Endothelial cell (in vitro differentiated cells): ENCODE measurements at regions not wholly inside any gene's neighbourhood (a gene's known extent, or its start where the extent isn't known, plus 50 kb on each side); places are given as distances from the start of the nearest gene placed in this dataset.

ENCODE experiments used
- DNase-seq: peaks from one replicate; pipeline ENCODE4 v3.0.0; 2021; ENCODE audit warnings: low spot score
- H3K27ac Mint-ChIP-seq: one replicate; pipeline ENCODE4 v1.8.0; 2021; ENCODE audit warnings: mixed read lengths, inconsistent platforms; ENCODE audit not compliant: unreplicated experiment
- H3K27me3 Mint-ChIP-seq: one replicate; pipeline ENCODE4 v1.8.0; 2021; ENCODE audit warnings: mild to moderate bottlenecking, moderate library complexity, mixed read lengths, inconsistent platforms; ENCODE audit not compliant: unreplicated experiment
- H3K36me3 Mint-ChIP-seq: one replicate; pipeline ENCODE4 v1.8.0; 2021; ENCODE audit warnings: mild to moderate bottlenecking, low read depth, mixed read lengths, inconsistent platforms; ENCODE audit not compliant: unreplicated experiment
- H3K4me1 Mint-ChIP-seq: one replicate; pipeline ENCODE4 v1.8.0; 2021; ENCODE audit warnings: mild to moderate bottlenecking, mixed read lengths, inconsistent platforms; ENCODE audit not compliant: unreplicated experiment
- H3K4me3 Mint-ChIP-seq: one replicate; pipeline ENCODE4 v1.8.0; 2021; ENCODE audit warnings: mild to moderate bottlenecking, mixed read lengths, inconsistent platforms; ENCODE audit not compliant: unreplicated experiment
- H3K9me3 Mint-ChIP-seq: one replicate; pipeline ENCODE4 v1.8.0; 2021; ENCODE audit warnings: mixed read lengths, inconsistent platforms; ENCODE audit not compliant: unreplicated experiment
- CTCF ChIP-seq: fragments of 200-600 bp; sonication (generic); IDR thresholded peaks from one replicate; pipeline ENCODE4 v1.5.0; 2021; ENCODE audit warnings: antibody characterized with exemption; ENCODE audit not compliant: unreplicated experiment

DNA sequence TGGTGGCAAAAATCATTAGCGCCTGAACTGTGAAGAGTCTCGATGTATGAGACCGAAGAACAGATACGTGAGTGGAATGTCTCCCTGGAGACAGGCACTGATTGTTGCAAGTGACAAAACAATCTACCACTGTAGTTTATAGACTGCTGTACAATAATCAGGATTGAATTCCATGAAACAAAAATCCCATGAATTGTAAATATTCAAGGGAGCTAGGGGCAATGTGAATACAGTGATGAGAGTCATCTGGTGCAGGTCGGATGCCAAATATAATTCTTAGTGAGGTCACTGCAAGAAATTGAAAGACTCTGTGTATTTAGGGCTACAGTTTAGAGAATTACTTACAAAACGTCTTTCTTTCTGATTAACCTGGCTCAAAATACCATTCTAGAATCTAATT, 594.4 kb upstream of the VSTM2A start:
- no peak for TF ChIP-seq CTCF
- DNase-seq, result no peak
- Mint-ChIP-seq H3K27me3 (no peaks in the 10 kb centered on the region), H3K9me3 (no peaks in the 10 kb centered on the region), H3K4me1 (no peaks in the 10 kb centered on the region), H3K36me3 (no peaks in the 10 kb centered on the region), H3K4me3 (no peak overlapping the region), H3K27ac (no peak overlapping the region)

GRCh38 chr7:53965716-53966115, 576.5 kb upstream of the VSTM2A start:
- Mint-ChIP-seq H3K4me1 (no peaks in the 10 kb centered on the region), H3K9me3 (no peaks in the 10 kb centered on the region), H3K27me3 (no peaks in the 10 kb centered on the region), H3K4me3 (no peak overlapping the region), H3K36me3 (no peaks in the 10 kb centered on the region), H3K27ac (no peak overlapping the region)
- no peak for TF ChIP-seq CTCF
- DNase-seq, result no peak

DNA sequence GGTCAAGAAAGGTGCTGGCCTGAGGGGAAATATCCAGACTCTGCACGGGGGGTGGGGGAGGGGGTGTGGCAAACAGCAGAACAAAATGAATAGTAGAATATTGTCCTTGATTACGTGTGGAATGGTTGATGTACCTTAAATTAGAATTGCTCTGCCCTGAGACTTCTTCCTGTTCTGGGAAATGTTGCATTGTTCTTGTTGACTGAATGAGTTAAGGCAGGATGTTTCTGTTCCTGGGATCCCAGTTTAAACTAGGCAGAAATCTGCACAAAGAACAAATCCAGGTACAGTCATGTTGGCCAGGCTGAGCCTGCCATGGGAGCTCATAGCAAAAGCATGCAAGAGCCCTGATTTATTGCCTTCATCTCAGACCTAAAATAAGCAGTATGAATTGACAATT, 558.7 kb upstream of the VSTM2A start:
- Mint-ChIP-seq H3K9me3 (no peaks in the 10 kb centered on the region), H3K27ac (no peak overlapping the region), H3K4me1 (peaks cover 4% of the 10 kb centered on the region), H3K36me3 (no peaks in the 10 kb centered on the region), H3K27me3 (no peaks in the 10 kb centered on the region), H3K4me3 (no peak overlapping the region)
- DNase-seq, result no peak
- no peak for TF ChIP-seq CTCF

DNA sequence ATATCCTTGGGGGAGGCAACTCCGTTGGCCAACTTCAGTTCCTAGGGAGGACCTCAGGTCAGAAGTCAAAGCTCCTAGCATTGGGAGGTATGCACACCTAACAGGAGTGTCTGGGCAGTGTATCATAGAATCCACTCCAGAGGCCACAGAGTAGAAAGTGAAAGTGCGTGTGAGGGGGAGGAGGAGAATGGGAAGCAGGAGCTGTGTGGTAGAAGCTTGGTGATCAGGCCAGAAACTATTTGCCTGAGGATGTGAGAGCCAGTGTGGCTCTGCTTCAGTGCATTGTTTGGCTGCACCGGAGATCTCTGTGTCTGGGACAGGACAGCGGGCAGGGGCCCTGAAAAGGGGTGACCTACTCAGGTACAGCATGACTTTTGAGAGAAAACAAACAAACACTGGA, 557.4 kb upstream of the VSTM2A start:
- H3K27ac Mint-ChIP-seq, result no peak overlapping the region
- no peak for DNase-seq
- no peaks in the 10 kb centered on the region for H3K36me3 Mint-ChIP-seq
- H3K4me3 Mint-ChIP-seq, result no peak overlapping the region
- TF ChIP-seq CTCF, result no peak
- no peaks in the 10 kb centered on the region for H3K27me3 Mint-ChIP-seq
- H3K9me3 Mint-ChIP-seq, result no peaks in the 10 kb centered on the region
- H3K4me1 Mint-ChIP-seq, result peaks cover 4% of the 10 kb centered on the region

GRCh38 chr7:53988376-53988775, 553.8 kb upstream of the VSTM2A start:
- Mint-ChIP-seq H3K27me3 (no peaks in the 10 kb centered on the region), H3K4me1 (peaks cover 4% of the 10 kb centered on the region), H3K4me3 (no peak overlapping the region), H3K36me3 (no peaks in the 10 kb centered on the region), H3K9me3 (no peaks in the 10 kb centered on the region), H3K27ac (no peak overlapping the region)
- no peak for TF ChIP-seq CTCF
- no peak for DNase-seq
